IPS DF 19.7 (cell line): ENCODE measurements at regions not wholly inside any gene's neighbourhood (a gene's known extent, or its start where the extent isn't known, plus 50 kb on each side); places are given as distances from the start of the nearest gene placed in this dataset.

Experiments
- DNase-seq: peaks from one replicate; pipeline ENCODE4 v3.0.0-alpha.2; 2013; ENCODE audit warnings: low read depth, low spot score

DNA sequence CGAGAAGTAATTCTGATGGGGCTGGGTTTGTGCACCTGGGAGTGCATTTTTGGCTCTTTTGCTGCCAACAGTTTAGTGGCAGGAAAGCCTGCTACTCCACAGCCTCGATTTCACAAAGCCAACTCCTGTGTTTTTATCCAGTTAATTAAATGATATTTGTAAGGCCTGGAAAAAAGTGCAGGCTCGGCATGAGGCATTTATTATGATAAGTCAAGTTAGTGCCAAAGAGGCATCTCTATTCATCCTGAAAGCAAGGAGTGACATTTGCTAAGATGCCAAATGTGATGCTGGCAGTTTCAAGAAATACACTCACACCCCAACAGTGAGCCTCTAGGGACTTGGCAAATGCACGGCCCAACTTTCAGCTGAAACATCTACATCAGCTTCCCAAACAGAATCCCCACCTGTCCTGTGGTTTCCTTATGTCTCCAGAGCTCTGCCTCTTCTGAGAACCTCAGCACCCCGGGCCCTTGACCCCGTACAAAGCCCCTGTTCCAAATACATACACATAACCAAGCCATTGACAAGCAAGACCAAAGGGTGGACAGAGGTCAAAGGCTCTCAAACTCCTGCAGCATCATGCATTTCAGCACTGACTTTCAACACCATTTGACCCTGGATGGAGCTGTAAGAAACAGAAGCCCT is 955.1 kb upstream of the TMEM132C start:
- DNase-seq: no peak

DNA sequence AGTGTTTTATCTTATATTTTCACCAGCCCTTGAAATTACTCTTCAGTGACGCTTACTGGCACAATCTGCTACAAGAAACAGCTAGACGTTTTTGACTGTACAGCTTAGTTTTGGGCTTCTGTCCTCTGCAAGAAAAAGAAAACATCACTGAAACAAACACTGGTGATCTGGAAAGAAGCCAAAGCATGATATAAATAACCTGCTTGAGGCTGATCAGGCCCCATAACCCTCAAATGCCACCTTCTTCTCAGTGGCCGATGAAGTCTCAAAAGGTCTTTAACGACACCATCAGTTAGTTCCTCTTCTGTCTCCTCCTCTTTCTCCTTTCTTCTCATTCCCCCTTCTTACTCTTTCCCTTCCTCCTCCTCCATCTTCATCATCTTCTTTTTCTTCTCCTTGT is 942.3 kb upstream of the TMEM132C start:
- no peak for DNase-seq

DNA sequence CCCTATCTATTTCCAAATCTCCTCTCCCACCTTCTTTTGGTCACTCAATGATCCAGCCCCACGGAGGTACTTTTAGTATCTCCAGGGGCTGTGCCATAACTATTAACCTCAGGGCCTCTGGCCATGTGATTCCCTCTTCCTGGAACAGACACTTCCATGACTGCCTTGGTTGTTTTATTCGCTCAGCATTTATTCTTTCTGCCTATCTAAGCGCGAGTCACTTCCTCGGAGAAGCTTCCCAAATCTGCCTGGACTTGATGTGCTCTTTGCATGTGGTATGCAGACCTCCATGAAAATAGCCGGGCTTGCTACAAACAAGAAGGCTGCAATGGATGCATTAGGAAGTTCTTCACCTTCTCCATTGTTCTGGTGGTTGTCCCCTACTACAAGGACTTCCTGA is 939.0 kb upstream of the TMEM132C start:
- no peak for DNase-seq

DNA sequence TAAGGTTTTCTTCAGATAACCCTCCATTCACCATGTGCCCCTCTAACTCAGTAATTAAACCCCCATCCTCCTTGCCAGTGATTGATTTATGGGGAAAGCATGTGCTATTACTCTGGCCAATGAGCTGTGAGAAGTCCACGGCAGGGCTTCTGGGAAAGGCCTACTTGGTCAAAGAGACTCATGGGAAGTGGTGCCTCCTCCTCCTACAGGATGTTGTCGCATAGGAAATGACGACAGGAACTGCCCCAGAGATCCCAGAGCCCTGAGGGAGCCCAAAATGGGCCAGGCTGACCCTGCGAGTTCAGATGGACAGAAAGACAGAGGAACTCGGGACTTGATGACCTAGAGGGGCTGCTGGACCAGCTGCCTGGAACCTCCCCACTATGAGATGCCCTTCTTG is 938.1 kb upstream of the TMEM132C start:
- DNase-seq: no peak

DNA sequence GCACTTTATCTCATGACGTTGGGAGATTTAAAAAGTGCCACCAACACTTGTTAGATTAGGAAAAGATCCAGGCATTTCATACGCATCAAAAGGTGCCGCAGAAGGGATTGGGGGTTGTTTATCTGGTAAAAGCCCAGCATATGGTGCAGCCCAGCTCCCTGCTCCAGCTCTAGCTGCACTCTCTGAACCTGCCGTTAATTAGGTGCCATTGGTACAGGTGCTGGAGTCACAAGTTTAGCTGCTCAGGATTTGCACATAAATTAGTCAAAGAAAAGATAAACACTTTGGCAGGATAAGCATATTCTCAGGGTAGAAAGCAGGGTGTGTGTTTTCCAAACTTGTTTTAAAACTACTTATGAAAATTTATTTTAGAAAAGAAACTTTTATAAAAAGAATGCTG is 932.6 kb upstream of the TMEM132C start:
- DNase-seq: no peak

DNA sequence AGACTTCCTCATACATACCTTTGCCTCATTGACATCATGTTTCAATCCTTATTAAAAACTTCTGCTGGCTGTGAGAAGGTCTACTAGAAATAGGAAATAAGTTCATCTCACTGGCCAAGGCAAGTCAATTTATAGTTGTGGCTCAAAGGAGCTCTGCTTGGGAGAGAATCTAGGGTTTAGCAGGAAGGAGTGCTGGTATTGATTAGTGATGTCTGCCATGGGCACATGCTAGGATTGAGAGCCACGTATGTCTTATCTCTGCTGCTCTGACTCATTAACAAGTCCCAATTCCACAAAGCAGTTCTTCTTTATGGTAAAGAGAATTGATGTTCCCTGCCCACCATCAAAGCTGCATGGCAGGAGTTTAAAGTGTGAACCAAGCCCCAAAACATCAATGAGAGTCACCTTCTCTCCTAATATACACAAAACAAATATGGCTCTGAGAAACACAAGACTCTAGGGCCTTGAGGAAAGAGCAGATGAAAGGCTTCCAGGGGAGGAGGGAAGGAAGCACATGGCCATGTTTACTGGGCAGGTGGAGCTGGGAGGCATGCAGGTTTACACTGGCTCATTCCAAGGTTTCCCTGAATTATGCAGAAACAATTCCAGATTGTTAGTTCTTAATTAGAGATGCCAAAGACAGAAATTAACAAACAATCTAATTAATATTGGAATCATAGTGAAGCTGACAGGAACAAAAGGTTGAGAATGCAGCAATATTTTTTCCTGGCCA is 931.9 kb upstream of the TMEM132C start:
- DNase-seq: no peak

DNA sequence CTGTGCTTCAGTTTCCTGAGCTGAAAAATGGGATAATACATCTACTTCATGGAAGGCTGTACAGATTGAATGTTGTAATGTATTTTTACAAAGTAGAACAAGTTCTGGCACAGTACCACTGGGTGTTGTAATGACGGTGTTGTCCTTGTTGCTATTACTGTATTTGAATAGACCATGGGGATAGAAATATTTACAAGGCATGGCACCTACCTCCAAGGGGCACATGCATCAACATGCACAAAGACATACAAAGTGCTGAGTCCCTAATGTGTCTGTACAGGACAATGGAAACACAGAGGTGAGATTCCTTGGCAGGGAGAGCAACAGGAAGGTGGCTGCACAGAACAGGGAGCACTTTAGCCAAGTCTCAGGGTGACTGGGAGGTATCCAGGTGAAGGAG is 930.6 kb upstream of the TMEM132C start:
- DNase-seq: no peak

DNA sequence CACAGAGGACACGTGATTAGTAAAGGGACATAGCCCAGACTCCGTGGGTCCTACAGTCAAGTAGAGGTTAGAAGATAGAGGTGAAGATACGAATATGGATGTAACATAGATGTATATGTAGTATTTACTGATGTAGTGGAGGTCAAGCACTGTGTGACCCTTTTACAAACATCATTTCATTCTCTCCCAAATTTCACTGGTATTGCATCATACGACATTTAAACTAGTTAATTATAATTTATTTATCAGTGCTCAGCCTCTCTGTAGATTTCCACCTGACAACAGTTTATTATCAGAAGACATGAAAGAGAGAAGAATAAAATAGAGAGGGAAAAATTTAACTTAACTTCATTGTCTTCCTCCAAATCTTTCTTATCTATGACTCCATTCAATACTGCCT is 927.9 kb upstream of the TMEM132C start:
- no peak for DNase-seq

DNA sequence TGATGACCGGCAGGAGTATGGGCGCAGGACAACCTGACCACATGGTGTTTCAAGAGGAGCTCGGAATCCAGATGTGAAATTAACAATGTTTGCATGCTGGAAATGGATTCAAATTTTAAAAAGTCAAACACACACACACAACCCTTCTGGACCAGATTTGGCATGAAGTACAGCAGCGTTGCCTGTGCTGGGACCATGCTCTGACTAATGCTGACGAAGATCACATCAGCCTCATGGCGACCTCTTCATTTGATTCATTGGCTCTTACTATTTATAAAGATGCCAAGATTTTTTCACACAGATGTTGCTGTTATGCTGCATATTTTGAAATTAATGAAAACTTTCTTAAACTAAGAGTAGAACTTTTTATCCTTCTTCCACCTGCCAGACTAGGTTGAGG is 926.6 kb upstream of the TMEM132C start:
- DNase-seq: no peak

DNA sequence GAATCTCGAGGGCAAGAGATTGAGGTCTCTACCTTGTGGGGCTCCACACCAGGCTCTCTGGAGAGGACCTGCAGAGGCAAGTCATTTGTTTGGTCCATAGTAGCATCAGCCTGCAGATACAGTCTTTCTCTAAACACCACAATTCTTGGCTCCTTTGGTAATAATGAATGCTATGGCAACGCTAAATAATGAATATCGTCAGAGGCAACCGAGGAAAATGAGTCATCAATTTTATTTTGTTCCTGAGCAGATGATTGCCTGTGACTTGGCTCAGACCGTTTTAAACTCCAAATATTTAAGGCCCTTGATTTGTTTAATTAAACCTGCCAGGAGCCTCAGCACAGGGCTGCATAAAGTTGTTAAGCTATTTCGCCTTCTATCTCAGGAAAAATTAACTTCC is 924.1 kb upstream of the TMEM132C start:
- no peak for DNase-seq

DNA sequence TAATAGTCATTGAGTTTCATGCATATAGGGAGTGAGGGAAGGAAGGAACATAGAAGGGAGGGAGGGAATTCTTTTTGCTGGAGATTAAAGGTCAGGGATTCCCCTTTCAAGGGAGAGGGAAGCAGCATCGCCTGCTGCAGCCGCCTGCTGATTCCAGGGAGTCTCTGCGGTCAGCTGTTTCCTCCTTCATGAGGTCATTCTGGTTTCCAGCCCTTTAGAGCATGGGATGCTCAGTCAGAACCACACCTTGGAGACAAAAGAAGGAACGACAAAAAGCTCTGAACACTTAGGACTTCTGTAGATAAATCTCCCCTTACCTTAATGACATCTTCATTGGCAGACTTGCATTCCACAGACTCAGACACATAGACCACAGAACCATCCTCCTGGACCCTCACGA is 923.0 kb upstream of the TMEM132C start:
- no peak for DNase-seq

DNA sequence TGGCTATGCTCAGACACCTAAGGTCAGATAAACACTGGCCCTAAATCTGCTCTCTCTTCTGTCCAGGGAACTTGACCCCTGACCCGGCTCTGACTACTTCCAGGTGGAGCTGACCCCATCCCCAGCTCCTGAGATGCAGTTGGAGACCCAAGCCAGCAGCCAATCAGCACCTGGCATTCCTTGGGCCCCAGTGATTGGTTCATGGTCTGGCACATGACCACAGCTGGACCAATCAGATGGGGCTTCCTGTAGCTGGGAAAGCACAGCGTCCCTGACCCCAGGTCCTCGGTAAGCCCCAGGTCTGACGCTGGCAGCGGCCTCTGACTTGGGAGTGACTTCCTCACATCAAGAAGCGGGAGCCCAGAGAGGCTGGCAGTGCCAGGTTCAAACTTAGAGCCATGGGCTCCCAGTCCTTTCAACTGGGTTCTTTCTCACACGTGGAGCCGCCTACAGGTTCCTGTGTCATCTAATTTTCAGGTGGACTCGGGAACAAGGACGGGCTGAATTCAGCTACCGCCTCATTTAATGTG is 915.4 kb upstream of the TMEM132C start:
- DNase-seq: no peak

DNA sequence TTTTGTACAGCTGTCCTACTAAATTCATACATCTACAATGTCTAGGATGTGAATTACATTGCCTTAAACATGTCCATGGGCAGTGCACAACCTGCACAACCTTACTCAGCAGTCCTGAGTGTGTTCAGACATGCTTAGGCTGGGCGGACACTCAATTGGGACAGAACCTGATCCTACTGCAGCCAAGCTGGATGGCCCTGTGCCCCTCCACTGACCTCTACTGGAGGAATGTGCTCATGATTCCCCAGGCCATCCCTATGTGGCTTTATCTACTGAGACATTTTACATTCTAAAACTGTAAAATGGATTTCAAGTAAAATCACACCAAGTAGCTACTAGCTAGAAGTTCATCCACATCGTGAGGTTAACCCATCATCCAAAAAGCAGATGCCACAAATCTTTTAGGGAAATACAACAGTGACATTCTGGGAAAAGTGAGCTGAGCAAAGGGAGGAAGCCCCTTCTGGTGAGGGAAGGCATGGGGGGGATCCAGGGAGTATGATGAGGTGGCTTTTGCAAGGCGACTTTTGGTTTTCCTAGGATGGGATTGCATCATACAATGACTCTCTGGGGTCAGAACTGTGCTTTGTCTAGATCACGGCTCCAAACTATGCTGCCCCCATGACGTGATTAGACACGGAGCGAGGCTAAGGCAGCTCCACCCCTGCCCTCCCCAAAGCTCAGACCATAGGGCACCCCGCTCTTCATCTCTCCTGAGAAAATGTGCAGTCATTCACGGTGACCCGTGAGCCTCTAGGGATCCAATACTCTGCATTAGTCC is 911.7 kb upstream of the TMEM132C start:
- DNase-seq: peak; percentile 3

DNA sequence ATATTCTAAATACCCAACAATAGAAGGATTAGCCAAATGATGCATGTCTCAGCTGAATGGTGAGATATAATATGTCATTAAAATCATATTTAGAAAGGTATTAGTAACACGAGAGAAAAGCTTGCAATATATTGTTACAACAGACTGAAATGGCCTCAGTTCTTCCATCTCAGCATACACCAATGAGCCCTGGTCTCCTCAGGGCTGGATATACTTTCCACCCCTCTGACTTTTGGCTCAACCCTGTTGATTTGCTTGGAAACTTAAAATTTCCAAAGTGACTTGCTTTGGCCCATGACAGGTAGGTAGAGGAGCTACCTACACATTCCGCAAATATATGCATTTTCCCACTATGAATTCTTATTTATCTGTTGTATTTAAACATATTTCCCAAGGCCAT is 908.1 kb upstream of the TMEM132C start:
- no peak for DNase-seq

DNA sequence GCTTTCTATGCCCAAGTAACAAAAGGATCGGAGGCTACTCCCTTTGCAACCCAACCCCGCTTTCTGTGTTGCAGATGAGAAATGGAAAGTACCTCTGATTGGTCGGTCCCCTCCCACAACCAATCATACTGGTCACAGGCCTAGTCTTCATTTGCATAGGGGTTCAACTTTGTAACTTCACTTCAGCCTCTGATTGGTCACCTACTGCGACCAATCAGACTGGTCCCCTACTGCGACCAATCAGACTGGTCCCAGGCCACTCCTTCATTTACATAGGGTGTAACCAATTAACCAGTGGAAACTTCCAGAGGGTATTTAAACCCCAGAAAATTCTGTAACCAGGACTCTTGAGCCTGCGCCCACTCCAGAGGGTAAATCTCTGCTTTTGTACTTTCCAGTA is 906.4 kb upstream of the TMEM132C start:
- DNase-seq: no peak

DNA sequence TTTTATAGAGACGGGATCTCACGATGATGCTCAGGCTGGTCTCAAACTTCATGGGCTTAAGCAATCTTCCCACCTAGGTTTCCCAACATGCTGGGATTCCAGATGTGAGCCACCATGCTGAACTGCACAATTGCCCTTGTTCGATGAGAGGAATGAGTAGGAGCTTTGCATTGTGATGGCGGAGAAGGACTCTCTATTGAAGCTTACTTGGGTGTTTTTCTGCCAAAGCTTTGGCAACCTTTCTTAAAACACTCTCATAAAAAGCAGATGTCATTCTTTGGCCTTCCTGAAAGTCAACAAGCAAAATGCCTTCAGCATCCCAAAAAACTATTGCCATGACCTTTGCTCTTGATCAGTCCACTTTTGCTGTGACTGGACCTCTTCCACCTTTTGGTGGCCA is 904.8 kb upstream of the TMEM132C start:
- DNase-seq: no peak

DNA sequence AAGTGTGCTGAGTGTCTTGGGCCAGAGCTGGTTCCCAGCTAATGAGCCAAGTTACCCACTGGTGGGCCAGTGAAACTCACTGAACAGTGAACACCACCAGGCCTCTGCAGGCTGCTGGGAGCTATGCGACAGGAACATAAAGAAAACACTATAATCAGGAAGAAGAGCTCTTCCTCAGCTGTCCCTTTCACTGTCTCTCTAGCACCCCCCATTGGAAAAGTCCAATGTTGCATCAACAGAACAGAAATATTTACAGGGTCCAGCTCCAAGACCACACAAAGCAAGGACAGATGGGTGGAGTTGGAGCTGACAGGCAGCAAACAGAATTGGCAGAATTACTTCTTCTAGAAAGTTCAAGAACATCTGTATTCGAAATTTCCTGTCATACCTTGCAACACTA is 903.6 kb upstream of the TMEM132C start:
- no peak for DNase-seq

DNA sequence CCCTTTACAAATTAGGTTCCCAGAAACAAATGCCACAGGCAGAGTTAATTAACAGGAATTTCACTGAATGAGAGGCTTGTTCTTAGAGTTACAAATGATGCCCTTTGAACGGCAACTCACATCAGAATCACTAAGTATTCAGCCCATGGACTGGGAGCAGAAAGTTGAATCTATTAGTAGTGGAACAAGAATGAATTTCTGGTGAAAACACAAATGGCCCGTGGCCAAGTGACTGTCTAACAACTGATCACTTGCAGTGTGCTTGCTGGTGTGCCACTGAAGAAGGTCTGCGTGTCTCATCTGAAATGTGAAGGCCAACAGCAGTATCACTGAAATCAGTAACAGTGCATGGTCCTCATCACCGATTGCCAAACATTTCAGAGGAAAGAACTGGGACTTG is 893.4 kb upstream of the TMEM132C start:
- DNase-seq: no peak

DNA sequence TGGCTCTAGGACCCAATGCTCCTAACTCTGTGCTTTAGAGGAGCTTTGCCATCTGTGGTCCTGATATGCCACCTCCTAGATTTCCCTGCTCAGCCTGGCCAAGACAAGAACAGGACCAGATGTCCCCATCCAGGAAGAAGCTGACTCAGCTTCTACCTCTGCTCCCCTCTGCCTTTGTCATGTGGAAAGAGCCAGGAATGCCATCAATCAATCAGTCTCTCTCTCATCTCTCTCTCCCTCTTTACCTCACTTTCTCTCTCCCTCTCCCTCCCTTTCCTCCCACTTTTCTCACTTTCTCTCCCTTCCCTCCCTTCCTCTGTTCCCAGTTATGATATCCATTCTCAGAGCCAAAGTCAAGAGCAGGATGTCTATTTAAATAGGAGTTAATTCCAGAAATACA is 892.5 kb upstream of the TMEM132C start:
- DNase-seq: no peak

DNA sequence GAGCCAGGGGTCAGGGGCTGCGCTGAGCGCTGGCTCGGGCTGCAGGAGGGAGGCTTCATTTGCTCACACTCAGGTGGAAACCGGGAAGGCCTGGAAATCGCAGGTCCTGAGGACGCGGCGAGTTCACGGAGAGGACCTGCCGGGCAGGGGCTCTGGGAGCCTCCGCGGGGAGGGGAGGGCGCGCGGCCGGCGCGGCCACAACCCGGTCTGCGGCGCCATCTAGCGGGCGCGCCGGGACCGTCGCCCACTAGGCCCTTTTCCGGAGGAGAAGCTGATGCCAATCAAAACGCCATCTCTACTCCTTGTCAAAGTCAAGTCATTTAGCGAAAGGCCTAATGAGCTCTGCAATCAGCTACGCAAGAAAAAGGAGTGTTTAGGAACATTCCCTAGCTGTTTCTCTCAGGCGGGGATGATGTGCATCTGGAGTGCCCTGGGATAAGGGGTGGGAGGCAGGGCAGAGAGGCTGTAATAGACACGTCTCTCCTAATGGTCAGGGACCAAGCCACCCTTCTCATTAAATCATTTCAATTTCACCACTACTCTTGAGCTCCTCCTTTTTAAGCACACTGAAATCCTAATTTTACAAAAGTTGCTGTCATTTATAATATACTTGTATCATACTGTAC is 885.8 kb upstream of the TMEM132C start:
- DNase-seq: peak; percentile 48

DNA sequence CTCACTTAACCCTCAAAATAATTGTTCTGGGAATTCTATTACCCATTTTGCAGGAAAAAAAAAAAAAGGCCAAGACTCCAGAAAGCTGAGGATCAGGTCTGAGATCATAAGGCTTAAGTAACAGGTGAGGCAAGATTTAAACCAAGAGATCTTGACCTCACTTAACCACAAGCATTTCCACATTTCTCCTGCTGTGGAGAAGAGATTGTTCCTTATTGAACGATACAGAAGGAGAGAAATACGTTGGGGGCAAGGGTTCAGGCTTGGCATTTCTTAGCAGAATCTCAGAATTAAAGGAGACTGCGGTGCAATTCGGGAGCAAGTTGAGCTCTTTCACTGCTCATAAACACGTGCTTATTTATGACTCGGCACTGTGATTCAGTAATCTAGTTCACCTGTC is 885.3 kb upstream of the TMEM132C start:
- DNase-seq: no peak

DNA sequence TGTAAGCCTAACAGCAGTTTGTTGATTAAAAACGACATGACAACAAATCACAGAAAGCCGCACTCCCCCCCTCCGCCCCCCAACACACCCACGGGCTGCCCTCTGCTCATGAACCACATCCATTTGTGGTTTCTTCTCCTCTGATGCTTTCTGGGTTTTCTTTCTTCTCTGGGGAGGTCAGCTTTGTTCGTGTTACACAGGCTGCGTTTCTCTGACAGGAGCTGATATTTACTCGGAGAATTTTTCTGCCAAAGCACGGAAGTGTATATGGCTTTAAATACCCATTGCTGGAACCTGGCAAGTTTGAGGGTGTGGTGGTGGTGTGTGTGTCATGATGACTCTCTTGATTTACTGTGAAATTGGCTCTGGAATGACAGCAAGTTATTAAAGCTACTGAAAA is 883.7 kb upstream of the TMEM132C start:
- no peak for DNase-seq
